Type B pancreatic cell (in vitro differentiated cells): ENCODE measurements at regions not wholly inside any gene's neighbourhood (a gene's known extent, or its start where the extent isn't known, plus 50 kb on each side); places are given as distances from the start of the nearest gene placed in this dataset.
A peak's percentile ranks its signal among the peaks of the same experiment; 100 is the strongest.

Experiments used
- DNase-seq: peaks from one replicate; pipeline ENCODE4 v3.0.0; 2021; ENCODE audit warnings: mixed read lengths; ENCODE audit not compliant: unreplicated experiment; ENCODE audit errors: extremely low spot score
- H3K27ac Mint-ChIP-seq: 2 replicates; pipeline ENCODE4 v1.8.0; 2021; ENCODE audit warnings: mild to moderate bottlenecking, mixed read lengths
- H3K27me3 Mint-ChIP-seq: 2 replicates; pipeline ENCODE4 v1.8.0; 2021; ENCODE audit warnings: mixed read lengths
- H3K36me3 Mint-ChIP-seq: 2 replicates; pipeline ENCODE4 v1.8.0; 2021; ENCODE audit warnings: mixed read lengths
- H3K4me1 Mint-ChIP-seq: one replicate; pipeline ENCODE4 v1.8.0; 2021; ENCODE audit warnings: mixed read lengths; ENCODE audit not compliant: unreplicated experiment
- H3K4me3 Mint-ChIP-seq: 2 replicates; pipeline ENCODE4 v1.8.0; 2021; ENCODE audit warnings: mild to moderate bottlenecking, mixed read lengths
- H3K9me3 Mint-ChIP-seq: 2 replicates; pipeline ENCODE4 v1.8.0; 2021; ENCODE audit warnings: mixed read lengths
- TF ChIP-seq, protein P1 (sequence below): fragments of 200-600 bp; sonication (generic); conservative IDR thresholded peaks from 2 replicates; pipeline ENCODE4 v1.5.0; 2021; ENCODE audit warnings: antibody characterized with exemption, mild to moderate bottlenecking

DNA sequence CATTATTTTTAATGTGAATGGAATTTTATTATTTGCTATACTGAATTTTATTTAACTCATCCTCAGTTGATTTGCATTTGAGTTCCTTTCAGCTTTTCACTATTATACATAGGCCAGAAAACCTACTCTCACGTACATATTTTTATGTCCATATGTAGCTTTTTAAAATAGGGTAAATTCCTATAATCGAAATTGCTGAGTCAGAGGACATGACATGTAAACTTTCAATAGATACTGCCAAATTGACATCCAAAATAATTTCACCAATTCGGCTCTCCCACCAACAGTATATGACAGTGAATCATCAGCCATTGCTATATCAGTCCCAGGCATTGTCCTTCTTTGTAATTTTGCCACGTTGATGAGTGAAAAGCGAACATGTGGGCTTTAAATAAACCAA lies 222.5 kb downstream of the SQOR start:
- peaks cover 4% of the 10 kb centered on the region for H3K9me3 Mint-ChIP-seq
- no peaks in the 10 kb centered on the region for H3K4me1 Mint-ChIP-seq
- H3K27me3 Mint-ChIP-seq = no peaks in the 10 kb centered on the region
- TF ChIP-seq, protein P1, sequence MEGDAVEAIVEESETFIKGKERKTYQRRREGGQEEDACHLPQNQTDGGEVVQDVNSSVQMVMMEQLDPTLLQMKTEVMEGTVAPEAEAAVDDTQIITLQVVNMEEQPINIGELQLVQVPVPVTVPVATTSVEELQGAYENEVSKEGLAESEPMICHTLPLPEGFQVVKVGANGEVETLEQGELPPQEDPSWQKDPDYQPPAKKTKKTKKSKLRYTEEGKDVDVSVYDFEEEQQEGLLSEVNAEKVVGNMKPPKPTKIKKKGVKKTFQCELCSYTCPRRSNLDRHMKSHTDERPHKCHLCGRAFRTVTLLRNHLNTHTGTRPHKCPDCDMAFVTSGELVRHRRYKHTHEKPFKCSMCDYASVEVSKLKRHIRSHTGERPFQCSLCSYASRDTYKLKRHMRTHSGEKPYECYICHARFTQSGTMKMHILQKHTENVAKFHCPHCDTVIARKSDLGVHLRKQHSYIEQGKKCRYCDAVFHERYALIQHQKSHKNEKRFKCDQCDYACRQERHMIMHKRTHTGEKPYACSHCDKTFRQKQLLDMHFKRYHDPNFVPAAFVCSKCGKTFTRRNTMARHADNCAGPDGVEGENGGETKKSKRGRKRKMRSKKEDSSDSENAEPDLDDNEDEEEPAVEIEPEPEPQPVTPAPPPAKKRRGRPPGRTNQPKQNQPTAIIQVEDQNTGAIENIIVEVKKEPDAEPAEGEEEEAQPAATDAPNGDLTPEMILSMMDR = no peak
- H3K4me3 Mint-ChIP-seq = no peak overlapping the region
- H3K27ac Mint-ChIP-seq = no peak overlapping the region
- DNase-seq = no peak
- no peaks in the 10 kb centered on the region for H3K36me3 Mint-ChIP-seq

DNA sequence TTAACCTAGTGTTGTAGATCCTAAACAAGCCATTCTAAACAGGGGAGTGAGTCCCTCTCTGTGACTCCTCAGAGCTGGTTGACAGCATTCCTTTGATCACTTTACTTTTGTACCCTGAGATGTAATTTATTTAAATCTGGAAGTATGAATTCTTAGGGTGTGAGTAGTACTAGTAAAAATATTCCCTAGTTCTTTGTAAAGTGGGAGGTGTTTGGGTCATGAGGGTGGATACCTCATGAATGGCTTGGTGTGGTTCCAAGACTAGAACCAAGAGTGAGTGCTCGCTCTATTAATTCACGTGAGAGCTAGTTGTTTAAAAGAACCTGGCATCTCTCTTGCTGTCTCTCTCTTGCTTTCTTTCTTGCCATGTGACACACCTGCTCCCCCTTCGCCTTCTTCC lies 223.7 kb downstream of the SQOR start:
- Mint-ChIP-seq H3K9me3 (peaks cover 4% of the 10 kb centered on the region), H3K4me3 (no peak overlapping the region), H3K4me1 (peaks cover 2% of the 10 kb centered on the region), H3K27ac (no peak overlapping the region), H3K36me3 (no peaks in the 10 kb centered on the region), H3K27me3 (no peaks in the 10 kb centered on the region)
- no peak for DNase-seq
- TF ChIP-seq, protein P1 = no peak

DNA sequence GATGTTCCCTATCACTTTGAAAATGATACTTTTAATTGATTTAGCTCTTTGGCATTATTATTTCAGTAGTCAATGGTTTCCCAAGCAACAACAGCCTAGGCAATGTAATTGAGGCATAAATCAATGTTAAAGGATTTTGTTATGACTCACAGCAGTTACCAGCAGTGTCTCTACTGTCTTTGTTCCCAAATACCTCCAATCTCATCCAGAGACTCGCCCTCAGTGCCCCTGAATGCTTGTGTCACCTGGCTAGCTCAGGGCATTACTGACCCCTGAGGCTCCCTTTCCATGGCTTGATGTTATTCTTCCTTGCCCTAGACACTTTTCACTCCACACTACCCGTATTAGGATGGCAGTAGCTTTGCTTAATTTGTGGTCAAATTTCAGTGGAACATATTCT lies 227.2 kb downstream of the SQOR start:
- DNase-seq = no peak
- Mint-ChIP-seq H3K4me3 (no peak overlapping the region), H3K36me3 (no peaks in the 10 kb centered on the region), H3K27ac (no peak overlapping the region), H3K9me3 (peaks cover 4% of the 10 kb centered on the region), H3K27me3 (no peaks in the 10 kb centered on the region), H3K4me1 (peaks cover 5% of the 10 kb centered on the region)
- TF ChIP-seq, protein P1 = no peak

DNA sequence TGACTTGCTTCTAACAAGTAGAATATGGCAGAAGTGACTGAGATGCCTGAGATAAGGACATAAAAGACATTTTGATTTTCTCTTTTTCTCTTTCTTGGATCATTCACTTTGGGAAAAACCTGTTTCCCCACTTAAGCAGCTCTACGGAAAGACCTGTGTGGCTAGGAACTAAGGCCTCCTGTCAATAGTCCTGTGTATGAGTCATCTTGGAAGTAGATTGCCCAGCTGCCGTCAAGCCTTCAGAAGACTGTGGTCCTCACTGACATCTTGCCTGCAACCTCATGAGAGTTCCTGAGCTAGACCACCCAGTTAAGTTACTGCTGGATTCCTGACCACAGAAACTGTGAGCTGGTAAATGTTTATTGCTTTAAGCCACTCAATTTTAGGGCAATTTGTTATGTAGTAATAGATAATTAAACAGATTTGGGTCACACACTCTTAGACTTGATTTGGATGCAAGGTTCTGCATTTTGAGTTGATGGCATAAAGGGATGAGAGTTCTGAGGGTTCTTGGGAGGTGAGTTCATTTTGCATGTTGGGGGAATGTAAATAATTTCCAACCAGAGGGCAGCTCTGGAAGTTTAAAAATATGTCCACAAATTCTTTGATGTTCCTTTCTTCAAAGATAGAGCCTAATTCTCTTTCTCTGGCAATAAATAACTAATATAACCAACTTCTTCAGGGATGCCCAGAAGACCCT lies 229.2 kb downstream of the SQOR start:
- no peak for DNase-seq
- peak overlapping the region; percentile 45 for H3K27ac Mint-ChIP-seq
- no peak overlapping the region for H3K4me3 Mint-ChIP-seq
- H3K4me1 Mint-ChIP-seq = peaks cover 5% of the 10 kb centered on the region
- peaks cover 4% of the 10 kb centered on the region for H3K9me3 Mint-ChIP-seq
- no peaks in the 10 kb centered on the region for H3K27me3 Mint-ChIP-seq
- TF ChIP-seq, protein P1 = no peak
- H3K36me3 Mint-ChIP-seq = no peaks in the 10 kb centered on the region

DNA sequence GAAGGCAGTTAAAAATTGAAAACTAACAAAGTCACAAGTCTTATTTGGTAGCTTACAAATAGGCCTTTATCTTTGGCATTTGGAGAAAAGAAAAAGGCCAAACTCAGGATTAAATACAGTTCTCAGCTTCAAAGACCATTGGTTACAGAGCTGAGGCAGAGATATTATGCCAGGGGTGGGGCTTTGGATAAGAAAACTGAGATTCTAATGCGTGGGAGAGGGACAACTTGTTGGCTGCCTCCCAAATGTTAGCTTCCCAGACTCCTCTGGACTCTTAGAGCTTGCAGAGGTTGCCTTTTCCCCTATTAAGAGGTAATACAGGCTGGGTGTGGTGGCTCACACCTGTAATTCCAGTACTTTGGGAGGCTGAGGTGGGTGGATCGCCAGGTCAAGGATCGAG lies 231.8 kb downstream of the SQOR start:
- Mint-ChIP-seq H3K4me1 (peaks cover 5% of the 10 kb centered on the region), H3K27me3 (no peaks in the 10 kb centered on the region), H3K9me3 (peaks cover 4% of the 10 kb centered on the region), H3K36me3 (no peaks in the 10 kb centered on the region), H3K27ac (no peak overlapping the region), H3K4me3 (no peak overlapping the region)
- no peak for DNase-seq
- TF ChIP-seq, protein P1 = no peak

DNA sequence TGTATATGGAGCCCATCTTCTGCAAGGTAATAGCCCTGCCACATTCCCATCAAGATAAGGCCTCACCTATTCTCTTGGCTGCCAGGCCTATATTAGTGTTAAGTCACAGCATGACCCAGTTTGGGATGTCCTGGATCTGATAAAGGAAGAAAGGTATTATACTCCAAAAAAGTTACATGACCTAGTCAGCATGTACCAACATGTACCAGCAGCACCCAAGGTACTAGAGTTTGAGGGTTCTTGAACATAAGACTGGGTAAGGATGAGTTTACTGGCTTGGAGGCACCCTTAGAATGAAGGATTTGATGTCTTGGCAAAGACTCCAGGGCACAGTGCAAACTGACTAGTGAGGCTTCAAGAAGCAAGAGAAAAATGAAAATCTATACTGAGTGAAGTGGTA lies 232.5 kb downstream of the SQOR start:
- Mint-ChIP-seq H3K36me3 (no peaks in the 10 kb centered on the region), H3K4me3 (no peak overlapping the region), H3K4me1 (peaks cover 5% of the 10 kb centered on the region), H3K27ac (no peak overlapping the region), H3K9me3 (no peaks in the 10 kb centered on the region), H3K27me3 (no peaks in the 10 kb centered on the region)
- DNase-seq = no peak
- TF ChIP-seq, protein P1 = no peak
